WTC11 (cell line): ENCODE measurements at regions not wholly inside any gene's neighbourhood (a gene's known extent, or its start where the extent isn't known, plus 50 kb on each side); places are given as distances from the start of the nearest gene placed in this dataset.

Experiments
- ATAC-seq: fragments of 200-7000 bp; cut with Tn5 transposase; 2 replicates; pipeline ENCODE4 v1.10.0; 2021; ENCODE audit warnings: mild to moderate bottlenecking, moderate library complexity
- CTCF ChIA-PET: fragments of 300-600 bp; sonication (Branson Sonifier 250); formaldehyde crosslinking; loops from one replicate; lab custom pipeline; 2021; ENCODE audit warnings: antibody characterized with exemption; lab: Charles Lee
- POLR2A ChIA-PET: fragments of 350-600 bp; sonication (Branson Sonifier 250); formaldehyde crosslinking; loops from one replicate; lab custom pipeline; 2021; ENCODE audit warnings: antibody characterized with exemption; lab: Charles Lee
- DNase-seq: peaks from one replicate; pipeline ENCODE4 v3.0.0; 2021; ENCODE audit warnings: low spot score
- H3K27ac Mint-ChIP-seq: 2 replicates; pipeline ENCODE4 v1.8.0; 2021; ENCODE audit warnings: mixed read lengths
- H3K27me3 Mint-ChIP-seq: 2 replicates; pipeline ENCODE4 v1.8.0; 2021; ENCODE audit warnings: low read depth, mild to moderate bottlenecking, moderate library complexity, mixed read lengths
- H3K36me3 Mint-ChIP-seq: 2 replicates; pipeline ENCODE4 v1.8.0; 2021; ENCODE audit warnings: mixed read lengths
- H3K4me1 Mint-ChIP-seq: 2 replicates; pipeline ENCODE4 v1.8.0; 2022; ENCODE audit warnings: mixed read lengths
- H3K4me3 Mint-ChIP-seq: 2 replicates; pipeline ENCODE4 v1.8.0; 2021; ENCODE audit warnings: mild to moderate bottlenecking, moderate library complexity, mixed read lengths
- H3K9me3 Mint-ChIP-seq: 2 replicates; pipeline ENCODE4 v1.8.0; 2021; ENCODE audit warnings: mixed read lengths
- CREM ChIP-seq: sonication (generic); formaldehyde crosslinking; IDR thresholded peaks from 2 replicates; pipeline ENCODE4 v1.8.1; 2022; ENCODE audit warnings: mild to moderate bottlenecking, missing genetic modification reagents, moderate library complexity
- EMX1 ChIP-seq: fragments of 250-450 bp; sonication (Bioruptor Pico); IDR thresholded peaks from 2 replicates; pipeline ENCODE4 v1.8.0; 2021; ENCODE audit warnings: mild to moderate bottlenecking
- FOXJ3 ChIP-seq: sonication (generic); formaldehyde crosslinking; IDR thresholded peaks from 2 replicates; pipeline ENCODE4 v1.9.0; 2021; ENCODE audit warnings: missing genetic modification reagents, mild to moderate bottlenecking, borderline replicate concordance
- JAZF1 ChIP-seq: fragments of 250-450 bp; sonication (Bioruptor Pico); IDR thresholded peaks from 2 replicates; pipeline ENCODE4 v1.9.0; 2021; ENCODE audit warnings: moderate library complexity, mild to moderate bottlenecking, inconsistent platforms
- PRRX2 ChIP-seq: fragments of 250-450 bp; sonication (Bioruptor Pico); IDR thresholded peaks from 2 replicates; pipeline ENCODE4 v1.8.0; 2021; ENCODE audit warnings: mild to moderate bottlenecking
- RELA ChIP-seq: sonication (generic); formaldehyde crosslinking; IDR thresholded peaks from 2 replicates; pipeline ENCODE4 v1.8.1; 2022; ENCODE audit warnings: missing genetic modification reagents, mild to moderate bottlenecking, borderline replicate concordance
- TCF7 ChIP-seq: sonication (generic); formaldehyde crosslinking; IDR thresholded peaks from 2 replicates; pipeline ENCODE4 v1.8.0; 2022; ENCODE audit warnings: mild to moderate bottlenecking, low read depth, missing genetic modification reagents, moderate library complexity
- TEAD1 ChIP-seq: sonication (generic); formaldehyde crosslinking; IDR thresholded peaks from 2 replicates; pipeline ENCODE4 v1.8.0; 2022; ENCODE audit warnings: mild to moderate bottlenecking, missing genetic modification reagents
- ZNF138 ChIP-seq: sonication (generic); formaldehyde crosslinking; conservative IDR thresholded peaks from 2 replicates; pipeline ENCODE4 v1.8.1; 2022; ENCODE audit warnings: mild to moderate bottlenecking, moderate library complexity, missing genetic modification reagents
- ZNF396 ChIP-seq: fragments of 250-450 bp; sonication (Bioruptor Pico); IDR thresholded peaks from 2 replicates; pipeline ENCODE4 v1.8.0; 2021; ENCODE audit warnings: mild to moderate bottlenecking, moderate library complexity, borderline replicate concordance
- TF ChIP-seq, protein P1 (sequence below): sonication (generic); formaldehyde crosslinking; IDR thresholded peaks from 2 replicates; pipeline ENCODE4 v1.8.1; 2023; ENCODE audit warnings: mild to moderate bottlenecking, missing genetic modification reagents
- TF ChIP-seq, protein P2 (sequence below): sonication (generic); formaldehyde crosslinking; IDR thresholded peaks from 2 replicates; pipeline ENCODE4 v1.8.1; 2023; ENCODE audit warnings: mild to moderate bottlenecking, missing genetic modification reagents
- TF ChIP-seq, protein P3 (sequence below): sonication (generic); formaldehyde crosslinking; conservative IDR thresholded peaks from 2 replicates; pipeline ENCODE4 v1.8.1; 2023; ENCODE audit warnings: mild to moderate bottlenecking, low read depth, missing genetic modification reagents, moderate library complexity
- TF ChIP-seq, protein P4 (sequence below): fragments of 250-450 bp; sonication (Bioruptor Pico); IDR thresholded peaks from 2 replicates; pipeline ENCODE4 v1.9.0; 2021; ENCODE audit warnings: mild to moderate bottlenecking
- TF ChIP-seq, protein P5 (sequence below): sonication (generic); formaldehyde crosslinking; IDR thresholded peaks from 2 replicates; pipeline ENCODE4 v1.8.1; 2022; ENCODE audit warnings: low read depth, missing genetic modification reagents, borderline replicate concordance

DNA sequence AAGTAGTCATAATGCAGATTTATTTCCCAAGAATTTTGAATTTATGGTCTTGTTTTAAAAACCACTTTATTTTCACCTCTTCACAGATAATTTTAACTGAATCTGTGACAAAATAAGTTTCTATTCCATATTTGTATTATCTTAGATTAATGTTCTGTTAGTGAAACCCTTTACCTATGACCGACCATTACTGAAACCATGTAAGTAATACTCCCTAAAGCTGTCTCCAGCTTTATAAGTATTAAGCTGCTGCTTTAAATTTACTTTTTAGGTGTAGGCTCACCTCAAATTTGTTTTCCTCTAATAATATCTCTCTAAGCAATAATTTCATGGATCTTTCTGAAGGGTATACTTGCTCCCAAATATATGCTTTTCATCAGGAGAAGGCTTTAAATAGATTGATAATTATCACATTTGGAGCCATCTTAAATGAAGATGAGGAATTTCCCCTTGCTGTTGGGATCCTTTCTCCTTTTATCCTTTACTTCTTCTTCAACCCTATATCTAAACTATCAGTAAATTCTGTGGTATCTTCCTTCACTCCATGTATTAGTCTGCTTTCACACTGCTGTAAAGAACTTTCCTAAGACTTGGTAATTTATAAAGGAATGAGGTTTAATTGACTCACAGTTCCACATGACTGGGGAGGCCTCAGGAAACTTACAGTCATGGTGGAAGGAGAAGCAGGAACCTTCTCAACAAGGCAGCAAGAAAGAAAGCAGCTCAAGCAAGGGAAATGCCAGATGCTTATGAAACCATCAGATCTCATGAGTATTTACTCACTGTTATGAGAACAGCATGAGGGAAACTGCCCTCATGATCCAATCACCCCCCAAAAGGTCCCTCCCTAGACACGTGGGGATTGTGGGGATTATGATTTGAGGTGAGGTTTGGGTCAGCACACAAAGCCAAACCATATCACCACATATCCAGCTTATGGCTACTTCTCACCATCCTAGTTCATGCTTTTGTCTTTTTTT, 92.3 kb upstream of the P2RY1 start (continued):
- TF ChIP-seq, protein P1, sequence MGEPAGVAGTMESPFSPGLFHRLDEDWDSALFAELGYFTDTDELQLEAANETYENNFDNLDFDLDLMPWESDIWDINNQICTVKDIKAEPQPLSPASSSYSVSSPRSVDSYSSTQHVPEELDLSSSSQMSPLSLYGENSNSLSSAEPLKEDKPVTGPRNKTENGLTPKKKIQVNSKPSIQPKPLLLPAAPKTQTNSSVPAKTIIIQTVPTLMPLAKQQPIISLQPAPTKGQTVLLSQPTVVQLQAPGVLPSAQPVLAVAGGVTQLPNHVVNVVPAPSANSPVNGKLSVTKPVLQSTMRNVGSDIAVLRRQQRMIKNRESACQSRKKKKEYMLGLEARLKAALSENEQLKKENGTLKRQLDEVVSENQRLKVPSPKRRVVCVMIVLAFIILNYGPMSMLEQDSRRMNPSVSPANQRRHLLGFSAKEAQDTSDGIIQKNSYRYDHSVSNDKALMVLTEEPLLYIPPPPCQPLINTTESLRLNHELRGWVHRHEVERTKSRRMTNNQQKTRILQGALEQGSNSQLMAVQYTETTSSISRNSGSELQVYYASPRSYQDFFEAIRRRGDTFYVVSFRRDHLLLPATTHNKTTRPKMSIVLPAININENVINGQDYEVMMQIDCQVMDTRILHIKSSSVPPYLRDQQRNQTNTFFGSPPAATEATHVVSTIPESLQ = no peak
- TF ChIP-seq ZNF138 = no peak
- TF ChIP-seq, protein P2, sequence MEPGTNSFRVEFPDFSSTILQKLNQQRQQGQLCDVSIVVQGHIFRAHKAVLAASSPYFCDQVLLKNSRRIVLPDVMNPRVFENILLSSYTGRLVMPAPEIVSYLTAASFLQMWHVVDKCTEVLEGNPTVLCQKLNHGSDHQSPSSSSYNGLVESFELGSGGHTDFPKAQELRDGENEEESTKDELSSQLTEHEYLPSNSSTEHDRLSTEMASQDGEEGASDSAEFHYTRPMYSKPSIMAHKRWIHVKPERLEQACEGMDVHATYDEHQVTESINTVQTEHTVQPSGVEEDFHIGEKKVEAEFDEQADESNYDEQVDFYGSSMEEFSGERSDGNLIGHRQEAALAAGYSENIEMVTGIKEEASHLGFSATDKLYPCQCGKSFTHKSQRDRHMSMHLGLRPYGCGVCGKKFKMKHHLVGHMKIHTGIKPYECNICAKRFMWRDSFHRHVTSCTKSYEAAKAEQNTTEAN (CRISPR knock-in tag) = no peak

DNA sequence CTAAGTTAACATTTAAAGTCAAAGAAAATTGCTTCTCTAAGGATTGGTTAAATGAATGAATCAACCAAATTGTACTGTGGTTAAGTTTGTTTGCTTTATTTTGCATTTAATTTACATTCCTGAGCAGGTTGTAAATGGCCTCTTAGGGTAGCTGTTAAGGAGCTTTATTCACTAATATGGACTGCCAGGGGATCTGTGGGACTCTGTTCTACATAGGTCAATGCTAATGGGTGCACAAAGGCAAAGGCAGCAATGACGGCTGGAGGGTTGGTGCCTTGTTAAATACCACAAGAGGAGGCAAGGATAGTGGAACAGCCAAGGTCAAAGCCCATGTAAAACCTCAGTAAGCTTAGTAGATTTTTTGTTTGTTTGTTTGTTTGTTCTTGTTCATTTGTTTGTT, 89.3 kb upstream of the P2RY1 start:
- Mint-ChIP-seq H3K36me3 (peaks cover 22% of the 10 kb centered on the region), H3K9me3 (peaks cover 24% of the 10 kb centered on the region), H3K4me1 (peaks cover 25% of the 10 kb centered on the region)
- ATAC-seq (peak; percentile 99), DNase-seq (peak; percentile 21)
- POLR2A ChIA-PET = no interaction called here
- TF ChIP-seq TEAD1 (CRISPR knock-in tag) (no peak), ZNF138 (no peak), EMX1 (CRISPR knock-in tag) (no peak), CREM (CRISPR knock-in tag) (no peak), TCF7 (CRISPR knock-in tag) (no peak), ZNF396 (no peak), FOXJ3 (no peak)
- TF ChIP-seq, protein P3, sequence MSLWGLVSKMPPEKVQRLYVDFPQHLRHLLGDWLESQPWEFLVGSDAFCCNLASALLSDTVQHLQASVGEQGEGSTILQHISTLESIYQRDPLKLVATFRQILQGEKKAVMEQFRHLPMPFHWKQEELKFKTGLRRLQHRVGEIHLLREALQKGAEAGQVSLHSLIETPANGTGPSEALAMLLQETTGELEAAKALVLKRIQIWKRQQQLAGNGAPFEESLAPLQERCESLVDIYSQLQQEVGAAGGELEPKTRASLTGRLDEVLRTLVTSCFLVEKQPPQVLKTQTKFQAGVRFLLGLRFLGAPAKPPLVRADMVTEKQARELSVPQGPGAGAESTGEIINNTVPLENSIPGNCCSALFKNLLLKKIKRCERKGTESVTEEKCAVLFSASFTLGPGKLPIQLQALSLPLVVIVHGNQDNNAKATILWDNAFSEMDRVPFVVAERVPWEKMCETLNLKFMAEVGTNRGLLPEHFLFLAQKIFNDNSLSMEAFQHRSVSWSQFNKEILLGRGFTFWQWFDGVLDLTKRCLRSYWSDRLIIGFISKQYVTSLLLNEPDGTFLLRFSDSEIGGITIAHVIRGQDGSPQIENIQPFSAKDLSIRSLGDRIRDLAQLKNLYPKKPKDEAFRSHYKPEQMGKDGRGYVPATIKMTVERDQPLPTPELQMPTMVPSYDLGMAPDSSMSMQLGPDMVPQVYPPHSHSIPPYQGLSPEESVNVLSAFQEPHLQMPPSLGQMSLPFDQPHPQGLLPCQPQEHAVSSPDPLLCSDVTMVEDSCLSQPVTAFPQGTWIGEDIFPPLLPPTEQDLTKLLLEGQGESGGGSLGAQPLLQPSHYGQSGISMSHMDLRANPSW (CRISPR knock-in tag) = no peak
- TF ChIP-seq, all 79 proteins: peak for 0
- CTCF ChIA-PET = interaction anchor here (1.0 kb wide), 1 partner anchor 88 kb away, joined by 3 read pairs; no protein-coding TSS in a partner anchor
- H3K27ac Mint-ChIP-seq = no peak overlapping the region
- H3K27me3 Mint-ChIP-seq = peaks cover 38% of the 10 kb centered on the region
- H3K4me3 Mint-ChIP-seq = no peak overlapping the region

DNA sequence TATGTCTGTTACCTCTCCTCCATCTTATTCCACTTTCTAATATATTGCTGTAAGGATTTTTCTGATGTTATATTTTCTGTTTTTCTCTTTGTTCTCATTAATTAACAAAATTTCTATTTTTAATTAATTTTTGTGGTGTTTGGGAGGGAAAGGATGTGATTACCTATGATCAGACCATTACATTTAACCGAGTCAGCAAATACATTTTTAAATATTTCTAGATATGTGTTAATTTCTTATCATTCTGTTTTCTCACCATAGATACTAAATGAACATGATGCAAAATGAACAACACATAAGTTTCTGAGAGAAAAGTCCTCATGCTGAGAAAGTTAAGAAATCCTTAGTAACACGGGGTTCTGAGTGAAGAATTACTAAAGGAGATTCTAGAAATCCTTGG, 80.6 kb upstream of the P2RY1 start:
- DNase-seq (no peak), ATAC-seq (no peak)
- ChIA-PET POLR2A (no interaction called here), CTCF (no interaction called here)
- Mint-ChIP-seq H3K4me1 (no peaks in the 10 kb centered on the region), H3K27me3 (no peaks in the 10 kb centered on the region; the same call in 1 of the 2 replicates), H3K36me3 (peaks cover 13% of the 10 kb centered on the region), H3K27ac (no peak overlapping the region), H3K9me3 (peaks cover 16% of the 10 kb centered on the region), H3K4me3 (no peak overlapping the region)
- TF ChIP-seq, protein P4, sequence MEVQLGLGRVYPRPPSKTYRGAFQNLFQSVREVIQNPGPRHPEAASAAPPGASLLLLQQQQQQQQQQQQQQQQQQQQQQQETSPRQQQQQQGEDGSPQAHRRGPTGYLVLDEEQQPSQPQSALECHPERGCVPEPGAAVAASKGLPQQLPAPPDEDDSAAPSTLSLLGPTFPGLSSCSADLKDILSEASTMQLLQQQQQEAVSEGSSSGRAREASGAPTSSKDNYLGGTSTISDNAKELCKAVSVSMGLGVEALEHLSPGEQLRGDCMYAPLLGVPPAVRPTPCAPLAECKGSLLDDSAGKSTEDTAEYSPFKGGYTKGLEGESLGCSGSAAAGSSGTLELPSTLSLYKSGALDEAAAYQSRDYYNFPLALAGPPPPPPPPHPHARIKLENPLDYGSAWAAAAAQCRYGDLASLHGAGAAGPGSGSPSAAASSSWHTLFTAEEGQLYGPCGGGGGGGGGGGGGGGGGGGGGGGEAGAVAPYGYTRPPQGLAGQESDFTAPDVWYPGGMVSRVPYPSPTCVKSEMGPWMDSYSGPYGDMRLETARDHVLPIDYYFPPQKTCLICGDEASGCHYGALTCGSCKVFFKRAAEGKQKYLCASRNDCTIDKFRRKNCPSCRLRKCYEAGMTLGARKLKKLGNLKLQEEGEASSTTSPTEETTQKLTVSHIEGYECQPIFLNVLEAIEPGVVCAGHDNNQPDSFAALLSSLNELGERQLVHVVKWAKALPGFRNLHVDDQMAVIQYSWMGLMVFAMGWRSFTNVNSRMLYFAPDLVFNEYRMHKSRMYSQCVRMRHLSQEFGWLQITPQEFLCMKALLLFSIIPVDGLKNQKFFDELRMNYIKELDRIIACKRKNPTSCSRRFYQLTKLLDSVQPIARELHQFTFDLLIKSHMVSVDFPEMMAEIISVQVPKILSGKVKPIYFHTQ = no peak
- TF ChIP-seq TCF7 (CRISPR knock-in tag) (no peak), JAZF1 (no peak), RELA (no peak), PRRX2 (CRISPR knock-in tag) (no peak)
- TF ChIP-seq, protein P5, sequence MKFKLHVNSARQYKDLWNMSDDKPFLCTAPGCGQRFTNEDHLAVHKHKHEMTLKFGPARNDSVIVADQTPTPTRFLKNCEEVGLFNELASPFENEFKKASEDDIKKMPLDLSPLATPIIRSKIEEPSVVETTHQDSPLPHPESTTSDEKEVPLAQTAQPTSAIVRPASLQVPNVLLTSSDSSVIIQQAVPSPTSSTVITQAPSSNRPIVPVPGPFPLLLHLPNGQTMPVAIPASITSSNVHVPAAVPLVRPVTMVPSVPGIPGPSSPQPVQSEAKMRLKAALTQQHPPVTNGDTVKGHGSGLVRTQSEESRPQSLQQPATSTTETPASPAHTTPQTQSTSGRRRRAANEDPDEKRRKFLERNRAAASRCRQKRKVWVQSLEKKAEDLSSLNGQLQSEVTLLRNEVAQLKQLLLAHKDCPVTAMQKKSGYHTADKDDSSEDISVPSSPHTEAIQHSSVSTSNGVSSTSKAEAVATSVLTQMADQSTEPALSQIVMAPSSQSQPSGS (CRISPR knock-in tag) = no peak
- TF ChIP-seq, protein P2 (CRISPR knock-in tag) = no peak
